ENCODE measurements at regions not wholly inside any gene's neighbourhood (a gene's known extent, or its start where the extent isn't known, plus 50 kb on each side); places are given as distances from the start of the nearest gene placed in this dataset.

GRCh38 chr1:222909586-222909985 is 94.7 kb downstream of the DISP1 start:
- TF ChIP-seq POLR2AphosphoS5 (IDR thresholded peaks at IDR 0.05; ENCODE audit: low read depth, low read length) = no peak
- no peak for TF ChIP-seq POLR2A (IDR thresholded peaks at IDR 0.05; ENCODE audit: control extremely low read depth in 1 of 2, low read depth in 2 of 2, low read length in 2 of 2)
